NCI-H82 treated with DMSO at 0.1 percent for 48 hours (cell line): ENCODE measurements at regions not wholly inside any gene's neighbourhood (a gene's known extent, or its start where the extent isn't known, plus 50 kb on each side); places are given as distances from the start of the nearest gene placed in this dataset.

ENCODE experiments used
- DNase-seq: peaks from one replicate; lab custom pipeline; 2025; ENCODE audit not compliant: unreplicated experiment; lab: John Stamatoyannopoulos, UW

GRCh38 chr20:39855056-39855455 lies 834.0 kb downstream of the MAFB start:
- no peak for DNase-seq

DNA sequence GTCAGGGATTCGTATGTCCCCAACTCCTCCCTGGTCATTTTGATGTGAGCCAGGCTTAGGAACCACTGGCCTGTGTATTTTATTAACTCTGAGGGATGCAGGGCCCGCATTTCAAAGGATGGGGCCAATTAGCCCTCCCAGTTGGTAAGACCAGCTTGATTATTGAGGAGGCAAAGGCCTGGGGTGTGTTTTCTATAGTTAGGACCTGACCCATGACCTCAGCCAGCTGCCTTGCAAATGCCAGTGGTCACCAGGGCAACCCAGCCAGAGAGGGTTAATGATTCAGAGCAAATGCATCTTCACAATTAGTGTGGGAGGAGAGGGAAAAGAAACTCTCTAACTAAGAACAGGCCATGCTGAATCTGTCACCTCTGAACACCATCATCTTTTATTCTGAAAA lies 835.4 kb downstream of the MAFB start:
- DNase-seq: no peak

DNA sequence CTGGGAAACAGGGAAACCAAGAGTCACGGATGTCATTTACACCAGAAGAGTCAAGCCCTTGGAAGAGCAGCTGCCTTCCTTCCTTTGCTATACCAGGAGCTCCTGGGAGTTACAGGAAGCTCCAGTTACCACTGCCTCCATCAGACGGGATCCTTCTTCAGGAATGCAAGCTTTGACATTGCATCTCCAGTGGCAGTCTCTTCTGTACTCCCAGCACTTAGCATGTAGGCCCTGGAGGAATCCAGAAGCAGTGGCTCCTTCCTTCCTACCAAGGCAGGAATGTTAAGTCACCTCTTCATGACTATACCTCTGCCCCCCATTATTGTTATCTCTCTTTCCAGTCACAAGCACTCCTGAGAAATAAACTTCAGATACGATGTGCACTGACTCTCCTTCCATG lies 836.0 kb downstream of the MAFB start:
- DNase-seq: no peak

DNA sequence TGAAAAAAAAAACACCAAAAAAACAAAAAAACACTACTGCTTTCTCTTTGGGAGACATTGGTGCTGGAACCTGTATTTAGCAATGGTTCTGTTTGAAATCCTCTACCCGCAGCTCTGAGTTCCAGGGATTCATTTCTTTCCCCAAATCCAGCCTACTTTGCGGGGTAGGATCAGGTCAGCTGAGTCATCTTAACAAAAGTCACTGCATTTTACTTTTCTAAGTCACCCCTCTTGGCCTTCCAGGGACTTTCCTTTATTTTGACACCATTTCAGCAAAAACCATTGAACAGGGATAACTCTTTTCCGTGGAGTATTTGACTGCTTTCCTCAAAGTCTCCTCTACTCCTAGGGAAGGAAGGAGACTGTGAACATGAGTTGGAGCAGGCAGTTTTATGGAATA lies 837.6 kb downstream of the MAFB start:
- DNase-seq: no peak

GRCh38 chr20:39850821-39851330 lies 838.2 kb downstream of the MAFB start:
- DNase-seq: no peak

GRCh38 chr20:39850246-39850645 lies 838.8 kb downstream of the MAFB start:
- no peak for DNase-seq

- no peak for DNase-seq
Observed at GRCh38 chr20:39849664-39850063, 839.4 kb downstream of the MAFB start.

- no peak for DNase-seq
Observed at GRCh38 chr20:39849171-39849570, 839.9 kb downstream of the MAFB start.

- no peak for DNase-seq
Observed at GRCh38 chr20:39839399-39840119, 849.5 kb downstream of the MAFB start.

DNA sequence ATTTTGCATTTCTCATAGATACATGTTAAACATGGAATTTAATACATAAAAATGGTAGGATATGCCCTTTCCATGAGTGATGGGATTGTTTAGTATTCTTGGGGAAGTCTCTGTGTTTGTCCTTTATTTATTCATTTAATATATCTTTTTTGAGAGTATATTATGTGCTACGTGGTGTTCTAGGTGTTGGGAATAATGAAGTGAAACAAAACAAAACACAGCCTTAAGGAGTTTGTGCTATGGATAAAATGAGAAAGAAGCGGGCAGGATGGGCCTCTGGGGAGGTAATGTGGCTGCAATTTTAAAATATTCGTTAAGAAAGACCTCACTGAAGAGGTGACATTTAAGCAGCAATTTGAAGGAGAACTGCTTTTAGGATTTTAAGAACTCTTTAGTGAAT lies 851.5 kb downstream of the MAFB start:
- no peak for DNase-seq

DNA sequence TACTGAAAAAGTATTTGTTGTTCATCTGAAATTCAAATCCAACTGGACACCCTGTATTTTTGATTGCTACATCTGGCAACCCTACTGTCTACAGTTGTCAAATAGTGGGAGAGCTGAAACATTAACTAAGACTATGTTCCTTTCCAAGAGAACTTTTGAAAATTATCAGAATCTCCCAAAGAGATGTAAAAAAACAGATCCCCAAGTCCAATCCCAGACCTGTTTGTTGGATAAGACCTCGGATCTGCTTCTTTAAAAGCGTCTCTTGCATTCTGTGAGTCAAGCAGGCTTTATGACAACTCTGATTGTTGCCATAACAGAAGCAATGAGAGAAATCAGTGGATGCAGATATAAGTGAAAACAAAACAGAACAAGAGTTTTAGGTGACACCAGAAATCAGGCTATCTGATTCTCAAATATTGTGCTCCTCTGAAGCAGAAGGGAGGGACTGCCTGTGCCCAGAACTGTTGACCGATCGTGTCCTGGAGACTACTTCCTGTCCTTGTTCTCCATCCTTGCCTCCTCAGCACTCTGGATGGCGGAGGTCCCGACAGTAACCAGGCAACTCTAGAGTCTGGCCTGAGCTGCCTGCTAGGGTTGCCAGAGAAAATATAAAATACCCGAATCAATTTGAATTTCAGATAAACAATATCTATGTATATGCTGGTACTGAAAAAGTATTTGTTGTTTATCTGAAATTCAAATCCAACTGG lies 853.8 kb downstream of the MAFB start:
- no peak for DNase-seq

- DNase-seq: no peak
Observed at GRCh38 chr20:39830903-39831302, 858.1 kb downstream of the MAFB start.

GRCh38 chr20:39829661-39830060 lies 859.4 kb downstream of the MAFB start:
- no peak for DNase-seq

DNA sequence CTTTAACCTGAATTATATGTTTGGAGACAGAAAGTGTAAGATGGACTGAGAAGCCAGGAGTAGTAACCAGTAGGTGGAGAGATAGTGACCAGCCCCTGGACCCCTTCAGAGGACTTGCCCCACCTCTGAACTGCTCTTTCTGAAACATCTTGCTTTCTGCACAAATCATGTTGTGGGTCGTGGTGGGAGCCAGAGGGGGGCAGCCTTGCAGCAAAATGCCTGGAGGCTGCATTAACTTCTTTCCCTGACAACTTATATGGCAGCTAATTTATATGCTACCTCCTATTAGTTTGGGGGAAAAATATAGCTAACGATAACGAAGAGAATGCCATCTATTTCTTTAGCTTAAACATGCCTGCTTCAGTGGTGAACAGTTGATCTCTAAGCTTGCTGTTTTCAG lies 859.8 kb downstream of the MAFB start:
- DNase-seq: no peak

DNA sequence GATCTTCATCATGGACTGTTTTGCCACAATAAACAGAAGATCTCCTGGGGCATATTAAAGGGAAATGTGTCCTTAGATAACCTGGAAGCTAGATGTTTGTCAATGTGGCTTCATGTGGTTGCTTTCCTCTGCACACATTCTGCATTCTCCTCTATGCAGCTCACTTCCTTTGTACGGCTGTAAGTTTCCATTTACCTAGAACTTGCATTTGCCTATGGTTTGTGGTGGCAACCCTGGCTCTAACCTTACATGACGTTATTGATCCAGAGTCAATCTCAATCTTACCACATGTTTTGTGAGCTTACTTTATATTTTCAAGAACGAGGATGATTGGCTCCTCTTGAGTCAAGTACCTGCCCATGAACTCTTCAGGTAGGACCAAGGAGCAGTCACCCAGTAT lies 863.1 kb downstream of the MAFB start:
- DNase-seq: no peak

DNA sequence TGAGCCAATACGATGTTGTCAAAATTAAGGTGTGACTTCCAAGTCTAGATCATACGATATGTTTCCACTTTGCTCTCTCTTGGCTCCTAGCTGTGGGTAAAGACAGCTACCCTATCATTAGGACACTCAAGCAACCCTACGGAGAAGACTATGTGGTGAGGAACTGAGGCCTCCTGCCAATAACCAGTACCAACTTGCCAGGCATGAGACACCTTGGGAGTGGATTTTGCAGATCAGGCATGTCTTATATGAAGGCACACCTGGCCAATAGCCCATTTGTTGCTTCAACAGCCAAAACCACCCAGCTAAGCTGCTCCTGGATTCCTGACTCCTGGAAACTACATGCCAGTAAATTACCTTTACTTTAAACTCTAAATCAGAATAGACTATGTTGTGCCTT lies 863.4 kb downstream of the DHX35 start:
- no peak for DNase-seq

GRCh38 chr20:39823224-39823623 lies 861.1 kb downstream of the DHX35 start:
- no peak for DNase-seq

DNA sequence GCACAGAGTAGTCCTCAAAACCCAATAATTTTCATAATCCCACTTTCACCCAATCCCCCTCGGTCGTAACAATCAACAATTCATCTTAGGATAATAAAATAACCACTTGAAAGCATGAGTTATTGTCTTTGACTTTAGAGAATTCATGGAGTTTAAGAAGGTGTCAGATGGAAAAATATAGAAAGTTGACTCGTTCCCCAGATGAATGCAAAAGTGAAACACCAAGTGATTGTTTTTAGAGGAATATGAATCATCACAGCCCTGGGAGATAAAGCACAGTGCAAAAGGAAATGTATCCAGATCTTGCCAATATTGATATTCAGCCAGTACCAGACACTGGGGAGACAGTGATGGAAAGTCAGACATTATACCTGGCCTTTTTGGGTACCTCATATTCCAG lies 860.5 kb downstream of the DHX35 start:
- DNase-seq: no peak

DNA sequence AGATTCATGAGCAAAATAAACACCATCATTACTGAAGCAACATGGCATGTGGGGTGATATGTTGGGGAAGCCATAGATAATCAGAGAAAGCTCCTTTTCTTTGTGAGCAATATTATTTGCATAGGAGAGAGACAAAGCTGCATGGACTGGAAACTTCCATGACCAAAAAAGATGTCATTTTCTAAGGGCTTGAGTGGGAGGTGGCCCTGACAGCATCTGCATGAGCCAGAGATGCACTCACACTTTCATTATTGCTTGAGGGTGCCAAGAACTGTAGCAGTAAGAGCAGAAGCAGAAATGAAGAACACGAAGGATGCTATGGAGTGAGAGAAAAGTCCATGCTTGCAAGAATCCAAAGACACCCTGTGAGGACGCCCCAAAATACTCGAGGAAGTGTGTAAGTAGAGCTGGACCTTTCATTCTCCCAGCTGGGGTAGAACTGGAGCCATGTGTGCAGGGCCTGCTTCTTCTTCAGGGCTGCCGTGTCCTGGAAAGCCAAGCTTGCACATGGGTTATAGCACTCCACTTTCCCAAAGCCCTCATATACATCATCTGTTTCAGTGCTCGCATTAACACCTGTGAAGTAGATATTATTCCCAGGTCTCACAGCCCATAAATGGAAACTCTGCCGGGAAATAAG lies 851.2 kb downstream of the DHX35 start:
- DNase-seq: no peak

DNA sequence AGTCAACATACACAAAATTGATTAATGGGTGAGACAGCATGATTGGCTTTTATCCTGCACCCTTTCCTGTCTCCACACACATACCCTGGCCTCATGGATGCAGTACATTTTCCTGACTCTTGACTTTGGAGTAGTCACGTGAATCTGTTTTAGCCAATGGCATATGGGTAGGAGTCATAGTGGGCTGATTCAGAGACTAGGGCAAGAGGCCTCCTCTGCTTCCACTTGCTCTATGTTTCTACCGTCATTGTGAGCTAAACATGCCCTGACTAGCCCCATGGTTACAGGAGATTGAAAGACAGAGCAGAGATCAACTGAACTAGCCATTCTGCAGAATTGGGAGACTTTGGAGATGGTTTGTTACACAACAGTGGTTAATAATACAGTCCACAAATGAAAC lies 850.0 kb downstream of the DHX35 start:
- no peak for DNase-seq

- no peak for DNase-seq
Observed at GRCh38 chr20:39810309-39810708, 848.2 kb downstream of the DHX35 start.

- no peak for DNase-seq
Observed at GRCh38 chr20:39808613-39809012, 846.5 kb downstream of the DHX35 start.
